ENCODE measurements at regions not wholly inside any gene's neighbourhood (a gene's known extent, or its start where the extent isn't known, plus 50 kb on each side); places are given as distances from the start of the nearest gene placed in this dataset.

- DNase-seq, result peak; percentile 53
- no peak overlapping the region for H3K4me3 ChIP-seq (ENCODE audit: low read depth in 1 of 2, low read length in 2 of 2)
- TF ChIP-seq CTCF (IDR thresholded peaks at IDR 0.05; ENCODE audit: borderline replicate concordance, extremely low read depth, low read length, poor library complexity, severe bottlenecking) (peak; percentile 74), EZH2 (IDR thresholded peaks at IDR 0.05; ENCODE audit: borderline replicate concordance, low read depth, low read length, severe bottlenecking) (no peak)
Observed at GRCh38 chr2:226215902-226216503, 583.6 kb downstream of the IRS1 start.

GRCh38 chr2:226213717-226214116 lies 585.9 kb downstream of the IRS1 start:
- no peaks in the 10 kb centered on the region for H3K27me3 ChIP-seq (ENCODE audit: insufficient read depth, low read length, poor library complexity)
- H3K36me3 ChIP-seq (ENCODE audit: insufficient read depth, low read length), result no peaks in the 10 kb centered on the region
- H2AFZ ChIP-seq (ENCODE audit: low read depth, low read length), result no peak overlapping the region
- no peaks in the 10 kb centered on the region for H4K20me1 ChIP-seq (ENCODE audit: insufficient read depth, low read length)
- no peaks in the 10 kb centered on the region for H3K79me2 ChIP-seq (ENCODE audit: insufficient read depth, low read length)
- H3K4me2 ChIP-seq (ENCODE audit: insufficient read depth, low read length), result no peak overlapping the region
- no peak overlapping the region for H3K4me3 ChIP-seq (ENCODE audit: low read depth in 1 of 2, low read length in 2 of 2)
- H3K4me1 ChIP-seq (ENCODE audit: insufficient read depth, low read length), result no peaks in the 10 kb centered on the region
- no peak for ATAC-seq (ENCODE audit: insufficient read depth, low read depth)
- no peak overlapping the region for H3K27ac ChIP-seq (ENCODE audit: low read length)
- no peaks in the 10 kb centered on the region for H3K9me3 ChIP-seq (ENCODE audit: insufficient read depth, low read length, severe bottlenecking)
- DNase-seq, result no peak
- no peak overlapping the region for H3K9ac ChIP-seq (ENCODE audit: low read depth, low read length)
- TF ChIP-seq CTCF (IDR thresholded peaks at IDR 0.05; ENCODE audit: borderline replicate concordance, extremely low read depth, low read length, poor library complexity, severe bottlenecking), result no peak
- TF ChIP-seq EZH2 (IDR thresholded peaks at IDR 0.05; ENCODE audit: borderline replicate concordance, low read depth, low read length, severe bottlenecking), result no peak

More at GRCh38 chr2:226215902-226216503, 583.6 kb downstream of the IRS1 start:
- no peaks in the 10 kb centered on the region for H3K36me3 ChIP-seq (ENCODE audit: insufficient read depth, low read length)
- no peaks in the 10 kb centered on the region for H3K9me3 ChIP-seq (ENCODE audit: insufficient read depth, low read length, severe bottlenecking)
- H3K4me2 ChIP-seq (ENCODE audit: insufficient read depth, low read length), result no peak overlapping the region
- H3K27ac ChIP-seq (ENCODE audit: low read length), result no peak overlapping the region
- no peaks in the 10 kb centered on the region for H3K4me1 ChIP-seq (ENCODE audit: insufficient read depth, low read length)
- no peaks in the 10 kb centered on the region for H3K27me3 ChIP-seq (ENCODE audit: insufficient read depth, low read length, poor library complexity)
- no peak overlapping the region for H3K9ac ChIP-seq (ENCODE audit: low read depth, low read length)
- H3K79me2 ChIP-seq (ENCODE audit: insufficient read depth, low read length), result no peaks in the 10 kb centered on the region
- H4K20me1 ChIP-seq (ENCODE audit: insufficient read depth, low read length), result no peaks in the 10 kb centered on the region
- peak; percentile 79 for ATAC-seq (ENCODE audit: insufficient read depth, low read depth)
- no peak overlapping the region for H2AFZ ChIP-seq (ENCODE audit: low read depth, low read length)

GRCh38 chr2:226211439-226211838 lies 588.2 kb downstream of the IRS1 start:
- DNase-seq, result no peak
- no peak overlapping the region for H3K4me3 ChIP-seq (ENCODE audit: low read depth in 1 of 2, low read length in 2 of 2)
- no peak overlapping the region for H2AFZ ChIP-seq (ENCODE audit: low read depth, low read length)
- H4K20me1 ChIP-seq (ENCODE audit: insufficient read depth, low read length), result no peaks in the 10 kb centered on the region
- H3K4me2 ChIP-seq (ENCODE audit: insufficient read depth, low read length), result no peak overlapping the region
- TF ChIP-seq EZH2 (IDR thresholded peaks at IDR 0.05; ENCODE audit: borderline replicate concordance, low read depth, low read length, severe bottlenecking) (no peak), CTCF (IDR thresholded peaks at IDR 0.05; ENCODE audit: borderline replicate concordance, extremely low read depth, low read length, poor library complexity, severe bottlenecking) (no peak)
- no peak overlapping the region for H3K27ac ChIP-seq (ENCODE audit: low read length)
- no peaks in the 10 kb centered on the region for H3K9me3 ChIP-seq (ENCODE audit: insufficient read depth, low read length, severe bottlenecking)
- H3K9ac ChIP-seq (ENCODE audit: low read depth, low read length), result no peak overlapping the region
- H3K36me3 ChIP-seq (ENCODE audit: insufficient read depth, low read length), result no peaks in the 10 kb centered on the region
- H3K4me1 ChIP-seq (ENCODE audit: insufficient read depth, low read length), result no peaks in the 10 kb centered on the region
- ATAC-seq (ENCODE audit: insufficient read depth, low read depth), result no peak
- H3K79me2 ChIP-seq (ENCODE audit: insufficient read depth, low read length), result no peaks in the 10 kb centered on the region
- no peaks in the 10 kb centered on the region for H3K27me3 ChIP-seq (ENCODE audit: insufficient read depth, low read length, poor library complexity)
